Ishikawa (cell line): ENCODE measurements at regions not wholly inside any gene's neighbourhood (a gene's known extent, or its start where the extent isn't known, plus 50 kb on each side); places are given as distances from the start of the nearest gene placed in this dataset.

ENCODE experiments used
- CEBPB ChIP-seq: IDR thresholded peaks from 2 replicates; pipeline ENCODE4 v1.6.1; 2012
- CREB1 ChIP-seq: IDR thresholded peaks from 2 replicates; pipeline ENCODE4 v1.6.1; 2012; ENCODE audit warnings: low read depth
- EGR1 ChIP-seq: IDR thresholded peaks from 2 replicates; pipeline ENCODE4 v1.6.1; 2012
- EP300 ChIP-seq: IDR thresholded peaks from 2 replicates; pipeline ENCODE4 v1.6.1; 2012; ENCODE audit warnings: borderline replicate concordance
- FOXM1 ChIP-seq: IDR thresholded peaks from 2 replicates; pipeline ENCODE4 v1.6.1; 2012; ENCODE audit warnings: low read depth, borderline replicate concordance
- MAX ChIP-seq: IDR thresholded peaks from 2 replicates; pipeline ENCODE4 v1.6.1; 2012
- NFIC ChIP-seq: IDR thresholded peaks from 2 replicates; pipeline ENCODE4 v1.6.1; 2012
- RAD21 ChIP-seq: IDR thresholded peaks from 2 replicates; pipeline ENCODE4 v1.6.1; 2012; ENCODE audit warnings: low read depth
- REST ChIP-seq: IDR thresholded peaks from 2 replicates; pipeline ENCODE4 v1.6.1; 2012; ENCODE audit warnings: low read depth, mild to moderate bottlenecking
- TAF1 ChIP-seq: IDR thresholded peaks from 2 replicates; pipeline ENCODE4 v1.6.1; 2012; ENCODE audit warnings: low read depth, mild to moderate bottlenecking
- TCF12 ChIP-seq: IDR thresholded peaks from 2 replicates; pipeline ENCODE4 v1.6.1; 2012; ENCODE audit warnings: low read depth
- TEAD4 ChIP-seq: IDR thresholded peaks from 2 replicates; pipeline ENCODE4 v1.6.1; 2012
- USF1 ChIP-seq: IDR thresholded peaks from 2 replicates; pipeline ENCODE4 v1.6.1; 2012
- YY1 ChIP-seq: IDR thresholded peaks from 2 replicates; pipeline ENCODE4 v1.6.1; 2012; ENCODE audit warnings: low read depth
- ZBTB7A ChIP-seq: IDR thresholded peaks from 2 replicates; pipeline ENCODE4 v1.6.1; 2012; ENCODE audit warnings: low read depth

GRCh38 chr3:89565098-89565497 is 457.7 kb downstream of the EPHA3 start:
- no peak for TF ChIP-seq YY1
- TF ChIP-seq TEAD4: no peak
- TF ChIP-seq TAF1: no peak
- no peak for TF ChIP-seq RAD21
- TF ChIP-seq FOXM1: no peak
- no peak for TF ChIP-seq MAX
- no peak for TF ChIP-seq REST
- TF ChIP-seq EGR1: no peak
- TF ChIP-seq CREB1: no peak
- TF ChIP-seq NFIC: no peak
- TF ChIP-seq EP300: no peak

GRCh38 chr3:89570465-89570864 is 463.0 kb downstream of the EPHA3 start:
- TF ChIP-seq EP300: no peak

GRCh38 chr3:89571298-89571697 is 463.9 kb downstream of the EPHA3 start:
- TF ChIP-seq MAX (no peak), NFIC (no peak), TAF1 (no peak), CEBPB (no peak), TCF12 (no peak), EGR1 (no peak), YY1 (no peak), EP300 (no peak), ZBTB7A (no peak), RAD21 (no peak), TEAD4 (no peak), USF1 (no peak), FOXM1 (no peak), CREB1 (no peak), REST (no peak)

- TF ChIP-seq USF1 (no peak), EP300 (no peak), TCF12 (no peak), YY1 (no peak), ZBTB7A (no peak), TEAD4 (no peak), FOXM1 (no peak), CREB1 (no peak), REST (no peak), RAD21 (no peak), NFIC (no peak), CEBPB (no peak), TAF1 (no peak), EGR1 (no peak)
Measured at GRCh38 chr3:89571707-89572106, 464.3 kb downstream of the EPHA3 start.

- no peak for TF ChIP-seq CREB1
- no peak for TF ChIP-seq REST
- no peak for TF ChIP-seq CEBPB
- no peak for TF ChIP-seq RAD21
Measured at GRCh38 chr3:89572261-89572660, 464.8 kb downstream of the EPHA3 start.
